ENCODE measurements at regions not wholly inside any gene's neighbourhood (a gene's known extent, or its start where the extent isn't known, plus 50 kb on each side); places are given as distances from the start of the nearest gene placed in this dataset.

- TF ChIP-seq EZH2 (IDR thresholded peaks at IDR 0.05; ENCODE audit: insufficient read depth, low read length) (no peak), CTCF (IDR thresholded peaks at IDR 0.05; ENCODE audit: insufficient read depth, low read depth, low read length) (no peak)
These were observed 213.2 kb upstream of the EDIL3 start for GRCh38 chr5:84597904-84598303.
